IgD-negative memory B cell (primary cell): ENCODE measurements at regions not wholly inside any gene's neighbourhood (a gene's known extent, or its start where the extent isn't known, plus 50 kb on each side); places are given as distances from the start of the nearest gene placed in this dataset.
"Not testable (repeated sequence)": the region's sequence is repeated elsewhere in the genome, so short reads cannot be mapped to it uniquely, and the experiment has no call there.

Experiments
- H3K27ac Mint-ChIP-seq, 3 donors: one replicate each; pipeline ENCODE4 v1.8.0; 2020 to 2022; ENCODE audit warnings: mild to moderate bottlenecking in 3 of 3, mixed read lengths in 3 of 3, moderate library complexity in 1 of 3
- H3K27me3 Mint-ChIP-seq: one replicate; pipeline ENCODE4 v1.8.0; 2021; ENCODE audit warnings: mixed read lengths
- H3K36me3 Mint-ChIP-seq: one replicate; pipeline ENCODE4 v1.8.0; 2020; ENCODE audit warnings: mild to moderate bottlenecking, mixed read lengths
- H3K4me1 Mint-ChIP-seq, 3 donors: one replicate each; pipeline ENCODE4 v1.8.0; 2020 to 2022; ENCODE audit warnings: mixed read lengths in 3 of 3, mild to moderate bottlenecking in 1 of 3
- H3K4me3 Mint-ChIP-seq, 4 donors: one replicate each; pipeline ENCODE4 v1.8.0; 2020 to 2022; ENCODE audit warnings: mild to moderate bottlenecking in 4 of 4, mixed read lengths in 4 of 4, moderate library complexity in 3 of 4
- H3K9me3 Mint-ChIP-seq, 3 donors: one replicate each; pipeline ENCODE4 v1.8.0; 2020 to 2021; ENCODE audit warnings: mixed read lengths in 3 of 3, mild to moderate bottlenecking in 1 of 3

DNA sequence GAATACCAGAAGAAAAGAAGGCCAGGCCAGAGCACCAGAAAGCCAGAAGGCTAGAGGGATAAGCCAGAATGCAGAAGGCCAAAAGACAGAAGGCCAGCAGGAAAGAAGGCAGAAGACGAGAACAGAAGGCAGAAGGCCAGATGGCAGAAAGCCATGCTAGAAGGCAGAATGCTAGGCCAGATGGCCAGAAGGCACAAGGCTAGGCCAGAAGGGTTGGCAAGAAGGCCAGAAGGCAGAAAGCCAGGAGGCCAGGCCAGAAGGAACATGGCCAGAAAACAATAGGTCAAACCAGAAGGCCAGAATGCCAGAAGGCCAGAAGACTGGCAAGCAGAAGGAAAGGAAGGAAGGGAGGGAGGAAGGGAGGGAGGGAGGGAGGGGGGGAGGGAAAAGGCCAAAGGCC lies 188.8 kb downstream of the TUBA3C start:
- H3K4me1 Mint-ChIP-seq, result no peaks in the 10 kb centered on the region

DNA sequence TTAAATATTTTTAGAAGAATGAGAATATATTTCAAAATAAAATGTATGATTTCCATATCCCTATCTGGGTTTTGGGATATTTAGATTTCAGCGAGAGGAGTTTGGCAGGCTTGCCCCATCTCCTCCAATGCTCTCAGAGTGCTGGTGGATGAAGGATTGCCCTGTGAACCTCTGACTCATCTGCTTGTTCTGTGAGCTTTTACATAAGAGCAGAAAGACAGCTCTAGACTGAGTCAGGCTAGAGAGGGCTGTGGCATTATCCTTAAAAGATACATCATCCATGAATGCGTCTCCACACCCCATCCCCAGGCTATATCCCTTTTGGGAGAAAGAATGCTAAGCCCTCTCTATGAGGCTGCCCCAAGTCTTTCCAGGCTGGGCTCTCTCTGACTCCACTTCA lies 190.6 kb downstream of the TUBA3C start:
- H3K9me3 Mint-ChIP-seq, result peaks cover 0 to 4% (median 3%) of the 10 kb centered on the region in 3 donors
- no peak overlapping the region for H3K4me3 Mint-ChIP-seq
- no peaks in the 10 kb centered on the region for H3K4me1 Mint-ChIP-seq
- H3K27me3 Mint-ChIP-seq, result no peaks in the 10 kb centered on the region
- no peaks in the 10 kb centered on the region for H3K36me3 Mint-ChIP-seq
- no peak overlapping the region for H3K27ac Mint-ChIP-seq

More for the DNA sequence above, 188.8 kb downstream of the TUBA3C start:
- Mint-ChIP-seq H3K27ac (no peak overlapping the region), H3K9me3 (peaks cover 0 to 4% (median 3%) of the 10 kb centered on the region in 3 donors), H3K36me3 (no peaks in the 10 kb centered on the region), H3K4me3 (no peak overlapping the region), H3K27me3 (no peaks in the 10 kb centered on the region)

DNA sequence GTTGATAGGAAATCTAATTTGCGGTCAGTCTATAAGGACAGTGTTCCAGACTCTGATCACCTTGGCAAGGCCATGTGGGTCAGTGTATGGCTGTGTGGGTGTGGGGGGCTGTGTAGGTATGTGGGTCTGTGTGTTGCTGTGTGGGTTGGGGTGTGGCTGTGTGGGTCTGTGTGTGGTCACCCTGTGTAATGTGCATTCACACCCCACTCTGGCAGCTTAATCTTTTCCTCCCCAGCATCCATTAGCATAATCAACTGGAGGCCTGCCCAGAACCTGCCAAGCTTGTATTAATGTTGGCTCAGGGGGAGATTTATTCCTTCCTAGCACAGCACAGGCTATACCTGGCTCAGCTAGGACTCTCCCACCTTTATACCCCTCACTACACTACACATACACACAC lies 203.2 kb downstream of the TUBA3C start:
- no peaks in the 10 kb centered on the region for H3K4me1 Mint-ChIP-seq
- no peak overlapping the region for H3K27ac Mint-ChIP-seq
- H3K9me3 Mint-ChIP-seq, result peaks cover 0 to 6% (median 5%) of the 10 kb centered on the region in 3 donors
- no peaks in the 10 kb centered on the region for H3K36me3 Mint-ChIP-seq
- H3K4me3 Mint-ChIP-seq, result no peak overlapping the region
- no peaks in the 10 kb centered on the region for H3K27me3 Mint-ChIP-seq

DNA sequence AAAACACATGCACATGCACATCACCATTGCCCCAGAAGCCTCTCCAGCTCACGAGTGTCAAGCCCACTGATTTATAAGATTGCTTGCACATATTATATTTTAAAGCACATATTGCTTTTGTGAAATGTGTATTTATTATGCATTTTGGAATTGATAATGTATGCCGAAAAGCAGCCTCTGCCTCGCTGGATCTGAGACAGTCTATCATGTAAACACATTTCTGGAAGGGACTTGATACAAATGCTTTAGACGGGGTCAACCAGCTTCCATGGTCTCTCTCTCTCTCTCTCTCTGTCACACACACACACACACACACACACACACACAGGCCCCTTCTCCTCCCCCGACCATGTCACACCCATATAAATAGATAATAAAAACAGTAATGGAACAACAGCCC lies 203.8 kb downstream of the TUBA3C start:
- no peak overlapping the region for H3K27ac Mint-ChIP-seq
- H3K36me3 Mint-ChIP-seq, result no peaks in the 10 kb centered on the region
- H3K4me1 Mint-ChIP-seq, result no peaks in the 10 kb centered on the region
- H3K9me3 Mint-ChIP-seq, result peaks cover 0 to 4% (median 3%) of the 10 kb centered on the region in 3 donors
- no peaks in the 10 kb centered on the region for H3K27me3 Mint-ChIP-seq
- H3K4me3 Mint-ChIP-seq, result no peak overlapping the region

DNA sequence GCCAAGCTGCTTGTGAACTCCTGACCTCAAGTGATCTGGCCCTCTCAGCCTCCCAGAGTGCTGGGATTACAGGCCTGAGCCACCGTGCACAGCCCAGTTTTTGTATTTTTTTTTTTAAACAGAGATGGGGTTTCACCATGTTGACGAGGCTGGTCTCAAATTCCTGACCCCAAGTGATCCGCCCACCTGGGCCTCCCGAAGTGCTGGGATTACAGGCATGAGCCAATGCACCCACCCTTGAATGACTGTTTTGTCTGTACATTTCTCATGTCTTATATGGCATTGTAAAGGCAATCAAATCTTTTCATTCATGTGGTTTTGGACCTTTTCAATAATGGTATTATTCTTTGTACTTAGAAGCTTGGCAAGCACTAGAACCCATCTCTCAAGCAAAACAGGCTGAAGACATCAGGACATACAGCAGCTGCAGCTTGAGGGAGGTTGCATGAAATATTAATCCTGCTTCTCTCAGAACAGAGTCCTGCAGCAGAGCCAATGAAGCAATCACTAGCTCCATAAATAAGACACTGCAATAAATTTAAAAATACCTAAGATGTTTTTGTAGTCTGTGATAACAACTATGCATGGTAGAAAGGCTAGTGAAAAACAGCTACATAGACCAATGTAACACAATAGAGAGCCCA lies 209.9 kb downstream of the TUBA3C start:
- Mint-ChIP-seq H3K27ac (no peak overlapping the region), H3K4me3 (peak overlapping the region in 1 of 4 donors; percentile 12), H3K4me1 (no peaks in the 10 kb centered on the region), H3K9me3 (peaks cover 0 to 2% (median 0%) of the 10 kb centered on the region in 3 donors), H3K27me3 (no peaks in the 10 kb centered on the region), H3K36me3 (peaks cover 1% of the 10 kb centered on the region)

DNA sequence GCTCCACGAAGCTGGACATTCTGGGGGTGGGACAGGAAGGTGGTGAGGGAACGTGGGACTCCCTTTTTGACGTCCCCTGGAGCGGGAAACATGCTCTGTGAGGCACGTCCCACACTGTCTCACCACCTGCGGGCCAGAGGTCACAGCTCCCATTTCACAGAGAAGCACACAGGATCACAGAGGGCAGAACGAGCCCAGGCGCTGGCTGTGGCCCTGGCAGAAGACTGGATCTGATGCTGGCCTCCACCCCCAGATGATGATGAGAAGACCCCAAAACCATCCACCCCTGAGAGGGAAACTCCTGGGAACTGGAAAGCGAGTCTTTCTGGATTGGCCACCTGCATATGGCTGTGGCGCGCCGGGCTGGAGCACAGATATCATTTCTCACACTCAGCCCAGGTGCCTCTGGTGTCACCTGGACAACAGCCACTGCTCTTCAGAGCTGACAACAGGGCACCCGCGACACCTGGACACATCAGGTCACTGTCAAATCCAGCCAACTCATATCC lies 216.2 kb downstream of the TUBA3C start:
- Mint-ChIP-seq H3K27me3 (peaks cover 2% of the 10 kb centered on the region), H3K4me3 (no peak overlapping the region), H3K9me3 (no peaks in the 10 kb centered on the region), H3K4me1 (no peaks in the 10 kb centered on the region), H3K36me3 (peaks cover 1% of the 10 kb centered on the region), H3K27ac (no peak overlapping the region)

DNA sequence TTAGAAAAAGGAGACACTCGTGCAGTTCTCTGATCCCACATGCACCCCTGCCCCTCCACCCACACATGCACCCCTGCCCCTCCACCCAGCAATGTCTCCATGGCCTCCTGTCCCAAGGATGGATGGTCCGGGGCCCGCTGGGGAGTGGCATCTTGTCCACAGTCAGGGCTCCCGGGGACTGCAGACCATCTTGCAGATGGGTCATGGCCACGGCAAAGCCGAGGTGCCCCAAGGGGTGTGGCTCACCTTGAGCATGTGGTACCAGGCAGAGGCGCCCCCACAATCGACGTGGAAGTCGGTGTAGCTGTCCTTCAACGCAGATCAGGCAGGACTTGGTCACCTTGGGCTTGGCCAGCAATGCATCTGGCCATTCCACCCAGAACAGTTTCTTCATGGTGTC lies 216.7 kb downstream of the TUBA3C start:
- peaks cover 1% of the 10 kb centered on the region for H3K36me3 Mint-ChIP-seq
- H3K27ac Mint-ChIP-seq, result no peak overlapping the region
- H3K27me3 Mint-ChIP-seq, result peaks cover 2% of the 10 kb centered on the region
- no peaks in the 10 kb centered on the region for H3K4me1 Mint-ChIP-seq
- no peak overlapping the region for H3K4me3 Mint-ChIP-seq
- H3K9me3 Mint-ChIP-seq, result no peaks in the 10 kb centered on the region

DNA sequence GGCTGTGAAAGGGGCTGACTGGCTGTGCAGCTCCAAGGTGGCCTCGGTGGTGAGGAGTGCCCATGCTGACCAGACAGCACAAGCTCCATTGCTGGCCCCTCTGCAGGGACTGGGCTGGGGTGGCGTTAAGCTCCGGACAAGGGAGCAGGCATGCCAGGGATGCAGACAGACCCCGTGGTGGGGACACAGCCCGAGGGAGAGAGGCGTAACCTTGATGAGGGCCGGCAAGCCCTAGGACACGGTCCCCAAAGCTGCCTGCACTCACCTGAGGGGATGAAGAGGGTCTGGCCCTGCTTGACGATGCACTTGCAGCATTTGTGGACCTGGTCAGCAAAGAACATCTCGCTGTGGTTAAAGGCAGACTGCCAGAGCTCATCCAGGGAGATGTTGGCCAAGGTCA lies 217.9 kb downstream of the TUBA3C start:
- not testable (repeated sequence) for H3K36me3 Mint-ChIP-seq, H3K9me3 Mint-ChIP-seq, H3K4me1 Mint-ChIP-seq, H3K27ac Mint-ChIP-seq, H3K4me3 Mint-ChIP-seq, H3K27me3 Mint-ChIP-seq

DNA sequence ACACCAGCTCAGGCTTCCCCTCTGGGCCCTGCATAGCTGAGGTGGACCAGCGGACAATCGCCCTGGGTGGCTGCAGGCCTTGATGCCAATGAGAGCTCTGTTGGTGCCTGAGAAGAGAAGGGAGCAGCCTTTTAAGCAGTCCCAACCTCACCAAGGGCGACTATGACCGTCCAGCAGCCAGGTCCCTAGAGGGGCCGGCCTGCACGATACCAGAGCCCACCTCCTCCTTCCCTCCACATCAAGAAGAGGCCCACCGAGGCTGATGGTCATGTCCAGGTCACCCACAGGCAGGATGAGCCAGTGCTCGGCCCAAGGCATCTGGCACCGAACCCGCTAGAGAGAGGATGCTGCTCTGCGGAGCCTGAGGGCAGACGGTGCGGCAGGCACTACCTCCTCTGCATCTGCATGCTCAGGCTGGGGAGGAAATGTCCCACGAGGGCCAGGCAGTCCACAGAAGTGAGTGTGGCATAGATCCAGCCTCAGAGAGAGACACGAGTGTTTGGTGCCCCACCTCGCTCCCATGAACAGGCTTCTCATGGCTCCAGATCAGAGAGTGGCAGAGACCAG lies 219.4 kb downstream of the TUBA3C start:
- Mint-ChIP-seq H3K27ac (no peak overlapping the region), H3K27me3 (peaks cover 2% of the 10 kb centered on the region), H3K9me3 (no peaks in the 10 kb centered on the region), H3K4me1 (no peaks in the 10 kb centered on the region), H3K4me3 (peak overlapping the region in 1 of 4 donors; percentile 23), H3K36me3 (no peaks in the 10 kb centered on the region)

DNA sequence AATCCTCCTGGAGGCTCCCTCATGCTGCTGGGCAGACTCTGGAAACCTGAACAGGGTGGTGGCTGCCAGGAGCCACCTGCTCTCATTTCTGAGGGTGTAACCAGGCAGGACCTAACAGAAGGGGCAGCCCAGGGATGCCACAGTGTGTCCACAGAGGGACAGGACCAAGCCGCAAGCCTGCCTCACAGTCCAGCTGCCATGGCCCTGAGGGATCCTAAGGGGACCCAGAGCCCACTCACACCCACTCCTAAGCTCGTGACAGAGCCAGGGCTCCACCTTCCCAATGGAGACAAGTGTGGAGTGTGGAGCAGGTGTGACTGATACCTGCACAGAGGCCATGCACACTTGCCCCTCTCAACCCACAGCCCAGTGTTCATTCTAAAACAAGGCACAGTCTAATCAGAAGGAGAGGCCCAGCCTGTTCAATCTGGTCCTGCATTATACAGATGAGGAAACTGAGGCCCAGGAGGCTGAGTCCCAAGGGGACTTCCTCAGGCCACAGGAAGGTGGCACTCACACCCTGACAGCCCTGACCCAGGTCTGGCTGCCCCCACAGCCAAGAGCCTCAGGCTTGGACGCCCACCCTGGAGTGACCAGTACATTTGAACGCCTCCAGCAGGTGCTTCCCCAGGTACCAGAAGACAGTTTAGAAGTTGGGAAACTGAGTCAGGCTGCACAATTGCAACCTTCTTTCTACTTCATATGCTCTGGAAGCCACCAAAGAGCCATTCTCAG lies 220.1 kb downstream of the TUBA3C start:
- H3K9me3 Mint-ChIP-seq, result peaks cover 0 to 6% (median 5%) of the 10 kb centered on the region in 3 donors
- no peak overlapping the region for H3K27ac Mint-ChIP-seq
- H3K4me1 Mint-ChIP-seq, result no peaks in the 10 kb centered on the region
- no peaks in the 10 kb centered on the region for H3K36me3 Mint-ChIP-seq
- H3K4me3 Mint-ChIP-seq, result no peak overlapping the region
- H3K27me3 Mint-ChIP-seq, result peaks cover 2% of the 10 kb centered on the region

DNA sequence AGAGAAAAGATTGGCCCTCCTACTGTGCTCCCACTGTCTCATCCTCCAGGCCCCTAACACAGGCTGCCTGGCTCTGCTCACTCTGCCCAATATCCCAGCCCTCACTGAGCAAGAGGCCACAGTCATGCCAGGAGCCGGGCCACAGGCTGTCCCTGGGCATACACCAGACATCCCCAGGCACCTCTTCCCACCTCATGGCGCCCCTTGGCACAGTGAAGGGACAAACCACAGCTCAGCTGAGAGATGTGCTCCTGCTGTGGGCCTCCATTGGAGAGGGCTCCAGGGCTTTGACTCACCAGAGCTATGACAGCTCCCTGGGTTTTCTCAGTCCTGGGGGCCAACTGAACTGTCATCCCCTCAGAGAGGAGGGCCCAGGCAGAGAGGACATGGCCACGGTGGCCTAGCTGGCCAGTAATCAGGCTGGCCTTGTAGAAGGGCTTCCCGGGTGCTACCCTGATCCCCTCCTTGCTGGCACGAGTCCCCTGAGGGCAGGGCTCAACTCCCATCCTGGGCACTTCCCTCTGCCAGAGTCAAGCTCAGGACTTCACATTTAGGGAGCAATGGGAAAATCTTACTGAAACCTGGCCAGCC lies 220.9 kb downstream of the TUBA3C start:
- H3K9me3 Mint-ChIP-seq, result peaks cover 0 to 9% (median 5%) of the 10 kb centered on the region in 3 donors

DNA sequence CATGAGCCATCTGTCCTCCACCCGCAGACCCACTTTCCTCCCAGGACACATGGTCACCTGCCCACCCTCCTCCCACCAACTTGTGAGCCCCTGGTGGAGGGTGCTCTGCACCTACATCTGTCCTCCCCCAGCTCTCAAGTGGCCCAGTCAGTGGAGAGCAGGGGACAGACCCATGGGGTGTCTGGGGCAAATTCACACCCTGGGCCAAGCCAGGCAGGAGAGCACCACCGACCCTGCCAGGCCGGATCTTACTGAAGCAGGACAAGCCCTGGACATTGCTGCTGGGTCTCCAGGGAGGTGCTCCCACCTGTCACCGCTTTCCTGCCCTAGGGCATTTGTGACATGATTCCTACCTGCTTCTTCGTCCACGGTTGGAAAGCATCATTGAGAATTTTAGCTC lies 221.6 kb downstream of the TUBA3C start:
- peaks cover 0 to 9% (median 5%) of the 10 kb centered on the region in 3 donors for H3K9me3 Mint-ChIP-seq
- H3K27me3 Mint-ChIP-seq, result peaks cover 2% of the 10 kb centered on the region
- H3K4me3 Mint-ChIP-seq, result no peak overlapping the region
- H3K4me1 Mint-ChIP-seq, result no peaks in the 10 kb centered on the region
- H3K27ac Mint-ChIP-seq, result no peak overlapping the region
- no peaks in the 10 kb centered on the region for H3K36me3 Mint-ChIP-seq

More for the DNA sequence above, 220.9 kb downstream of the TUBA3C start:
- Mint-ChIP-seq H3K27me3 (peaks cover 2% of the 10 kb centered on the region), H3K4me1 (no peaks in the 10 kb centered on the region), H3K36me3 (no peaks in the 10 kb centered on the region), H3K4me3 (no peak overlapping the region), H3K27ac (no peak overlapping the region)

DNA sequence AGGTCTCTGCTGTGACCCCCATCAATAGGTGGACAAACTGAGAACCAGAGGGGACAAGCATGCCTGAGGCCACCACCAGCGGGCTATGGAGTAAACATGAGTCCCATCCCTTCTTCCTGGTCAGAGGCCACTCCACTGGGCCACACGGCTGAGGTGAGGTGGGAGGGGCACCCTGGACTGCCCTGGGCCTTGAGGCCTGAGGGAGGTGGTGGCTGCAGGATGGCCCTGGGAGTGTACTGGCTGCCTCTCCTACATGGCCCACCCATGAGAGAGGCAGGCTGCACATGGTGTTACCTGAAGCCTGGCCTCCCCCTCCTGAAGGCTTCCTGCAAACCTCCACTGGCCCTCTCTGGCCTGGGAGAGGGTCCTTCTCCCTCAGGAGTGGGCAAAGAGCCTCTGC lies 222.4 kb downstream of the TUBA3C start:
- H3K27me3 Mint-ChIP-seq, result peaks cover 2% of the 10 kb centered on the region
- H3K36me3 Mint-ChIP-seq, result no peaks in the 10 kb centered on the region
- H3K4me3 Mint-ChIP-seq, result no peak overlapping the region
- peaks cover 0 to 9% (median 5%) of the 10 kb centered on the region in 3 donors for H3K9me3 Mint-ChIP-seq
- H3K27ac Mint-ChIP-seq, result no peak overlapping the region
- no peaks in the 10 kb centered on the region for H3K4me1 Mint-ChIP-seq

DNA sequence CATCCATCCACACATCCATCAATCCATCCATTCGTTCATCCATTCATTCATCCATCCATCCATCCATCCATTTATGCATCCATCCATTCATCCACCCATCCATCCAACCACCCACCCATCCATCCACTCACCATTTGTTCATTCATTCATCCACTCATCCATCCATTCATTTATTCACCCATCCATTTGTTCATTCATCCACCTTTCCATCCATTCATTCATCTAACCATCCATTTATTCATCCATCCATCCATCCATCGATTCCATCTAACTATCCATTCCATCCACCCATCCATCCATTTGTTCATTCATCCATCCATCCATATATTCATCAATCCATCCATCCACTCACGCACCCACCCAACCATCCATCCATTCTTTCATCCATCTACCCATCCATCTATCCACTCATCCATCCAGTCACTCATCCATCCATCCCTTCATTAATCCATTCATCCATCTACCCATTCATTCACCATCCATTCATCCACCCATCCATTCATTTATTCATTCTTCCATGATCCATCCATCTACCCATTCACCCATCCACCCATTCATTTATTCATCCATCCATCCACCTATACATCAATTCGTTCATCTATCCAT lies 225.0 kb downstream of the TUBA3C start:
- H3K9me3 Mint-ChIP-seq, result peaks cover 0 to 9% (median 5%) of the 10 kb centered on the region in 3 donors
- no peak overlapping the region for H3K27ac Mint-ChIP-seq
- H3K4me1 Mint-ChIP-seq, result no peaks in the 10 kb centered on the region
- H3K4me3 Mint-ChIP-seq, result no peak overlapping the region
- no peaks in the 10 kb centered on the region for H3K36me3 Mint-ChIP-seq
- H3K27me3 Mint-ChIP-seq, result no peaks in the 10 kb centered on the region

DNA sequence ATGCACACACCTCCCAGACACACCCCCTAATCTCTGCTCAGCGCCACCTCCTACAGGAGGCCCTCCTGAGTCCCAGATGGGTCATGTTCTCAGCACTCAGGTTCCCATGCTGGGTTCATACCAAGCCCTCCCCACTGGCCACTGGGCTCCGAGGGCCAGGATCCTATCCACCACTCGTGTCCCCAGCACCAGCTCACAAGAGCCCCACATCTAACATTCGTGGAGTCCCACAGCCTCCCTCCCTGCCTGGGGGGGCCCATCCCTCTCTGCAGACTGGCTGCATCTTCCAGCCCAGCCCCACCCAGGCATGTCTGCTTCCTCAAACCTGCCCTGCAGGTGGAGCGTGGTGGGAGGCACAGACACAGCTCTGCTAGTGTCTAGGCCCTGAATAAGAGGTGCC lies 227.4 kb downstream of the TUBA3C start:
- H3K4me1 Mint-ChIP-seq, result no peaks in the 10 kb centered on the region
- H3K27ac Mint-ChIP-seq, result no peak overlapping the region
- H3K36me3 Mint-ChIP-seq, result no peaks in the 10 kb centered on the region
- H3K9me3 Mint-ChIP-seq, result peaks cover 0 to 10% (median 9%) of the 10 kb centered on the region in 3 donors
- H3K4me3 Mint-ChIP-seq, result no peak overlapping the region
- H3K27me3 Mint-ChIP-seq, result no peaks in the 10 kb centered on the region
